ENCODE measurements at regions not wholly inside any gene's neighbourhood (a gene's known extent, or its start where the extent isn't known, plus 50 kb on each side); places are given as distances from the start of the nearest gene placed in this dataset.

- TF ChIP-seq POLR2A (IDR thresholded peaks at IDR 0.05), result no peak
- no peak for TF ChIP-seq CTCF (IDR thresholded peaks at IDR 0.05)
Measured at GRCh38 chr3:83835040-83835439, 1123.7 kb upstream of the CADM2 start.
